ENCODE measurements at regions not wholly inside any gene's neighbourhood (a gene's known extent, or its start where the extent isn't known, plus 50 kb on each side); places are given as distances from the start of the nearest gene placed in this dataset.

DNA sequence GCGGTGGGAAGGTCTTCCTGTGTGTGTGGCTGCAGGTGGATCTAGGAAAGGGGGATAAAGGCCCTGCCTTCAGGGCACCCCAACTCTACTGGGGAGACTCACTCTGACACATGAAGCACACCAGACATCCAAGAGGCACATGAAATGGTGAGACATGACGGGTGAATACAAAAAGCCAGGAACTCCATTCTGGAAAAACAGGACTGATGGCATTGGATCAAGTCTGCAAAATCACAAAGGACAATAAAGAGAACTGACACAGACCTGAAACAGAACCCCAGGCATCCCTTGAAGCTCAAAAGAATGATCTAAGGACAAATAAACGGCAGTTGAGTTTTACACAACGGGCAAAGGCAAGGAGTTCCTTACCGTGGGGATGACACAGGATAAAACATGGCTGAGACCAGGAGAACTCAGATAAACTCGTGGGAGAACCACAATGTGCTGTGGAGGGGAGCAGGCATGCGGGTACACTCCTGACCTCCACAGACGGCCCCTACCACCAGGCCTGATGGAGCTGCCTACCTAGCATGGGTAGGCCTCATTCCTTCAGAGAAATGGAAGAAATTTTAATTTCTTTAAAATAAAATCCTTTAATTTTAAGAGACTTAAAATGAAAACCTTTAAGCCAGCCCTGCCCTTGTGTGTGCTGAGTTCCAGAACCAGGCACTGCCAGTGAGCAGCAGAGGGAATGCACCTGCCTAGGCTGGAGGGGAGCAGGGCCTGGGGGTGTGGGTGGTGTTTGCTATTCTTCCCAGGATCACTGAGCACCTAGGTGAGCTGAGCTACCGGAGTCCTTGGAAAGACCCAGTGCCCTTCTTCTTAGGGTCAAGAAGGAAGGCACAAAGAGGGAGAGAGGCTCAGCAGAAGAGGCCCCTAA is 100.1 kb downstream of the SINHCAF start:
- Histone ChIP-seq H3K36me3 (no peaks in the 10 kb centered on the region), H3K27me3 (no peaks in the 10 kb centered on the region), H3K27ac (no peak overlapping the region), H3K4me3 (no peak overlapping the region), H3K4me1 (no peaks in the 10 kb centered on the region), H3K9me3 (no peaks in the 10 kb centered on the region)
- intact Hi-C loops (cut with DNase I), result no loop called here
- DNase-seq, result no peak
- ATAC-seq, result no peak
- TF ChIP-seq, protein P1, sequence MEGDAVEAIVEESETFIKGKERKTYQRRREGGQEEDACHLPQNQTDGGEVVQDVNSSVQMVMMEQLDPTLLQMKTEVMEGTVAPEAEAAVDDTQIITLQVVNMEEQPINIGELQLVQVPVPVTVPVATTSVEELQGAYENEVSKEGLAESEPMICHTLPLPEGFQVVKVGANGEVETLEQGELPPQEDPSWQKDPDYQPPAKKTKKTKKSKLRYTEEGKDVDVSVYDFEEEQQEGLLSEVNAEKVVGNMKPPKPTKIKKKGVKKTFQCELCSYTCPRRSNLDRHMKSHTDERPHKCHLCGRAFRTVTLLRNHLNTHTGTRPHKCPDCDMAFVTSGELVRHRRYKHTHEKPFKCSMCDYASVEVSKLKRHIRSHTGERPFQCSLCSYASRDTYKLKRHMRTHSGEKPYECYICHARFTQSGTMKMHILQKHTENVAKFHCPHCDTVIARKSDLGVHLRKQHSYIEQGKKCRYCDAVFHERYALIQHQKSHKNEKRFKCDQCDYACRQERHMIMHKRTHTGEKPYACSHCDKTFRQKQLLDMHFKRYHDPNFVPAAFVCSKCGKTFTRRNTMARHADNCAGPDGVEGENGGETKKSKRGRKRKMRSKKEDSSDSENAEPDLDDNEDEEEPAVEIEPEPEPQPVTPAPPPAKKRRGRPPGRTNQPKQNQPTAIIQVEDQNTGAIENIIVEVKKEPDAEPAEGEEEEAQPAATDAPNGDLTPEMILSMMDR (IDR thresholded peaks at IDR 0.05), result no peak

DNA sequence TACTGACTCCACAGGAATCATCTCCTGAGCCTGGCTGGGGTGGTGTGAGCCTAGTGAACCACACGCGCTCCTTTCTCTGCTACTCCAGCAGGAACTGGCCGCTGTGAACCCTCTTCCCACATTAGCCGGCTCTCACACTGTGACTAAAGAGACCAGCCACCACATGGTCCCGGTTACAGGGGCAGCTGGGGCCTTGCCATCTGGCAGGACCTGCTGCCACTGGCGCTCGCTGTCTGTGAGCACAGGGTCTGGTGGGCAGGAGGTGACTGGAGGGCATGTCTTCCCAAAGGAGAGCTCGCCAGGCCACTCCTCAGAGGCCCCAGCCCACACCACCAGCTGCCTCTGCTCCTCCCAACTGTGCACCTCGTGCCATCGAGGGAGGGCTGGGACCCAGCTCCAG is 99.3 kb downstream of the SINHCAF start:
- Histone ChIP-seq H3K9me3 (no peaks in the 10 kb centered on the region), H3K36me3 (no peaks in the 10 kb centered on the region), H3K4me3 (no peak overlapping the region), H3K4me1 (no peaks in the 10 kb centered on the region), H3K27ac (no peak overlapping the region), H3K27me3 (no peaks in the 10 kb centered on the region)
- ATAC-seq (no peak), DNase-seq (no peak)
- intact Hi-C loops (cut with DNase I), result no loop called here
- TF ChIP-seq, protein P1 (IDR thresholded peaks at IDR 0.05), result no peak

GRCh38 chr12:31227401-31227981 is 98.5 kb downstream of the SINHCAF start:
- Histone ChIP-seq H3K9me3 (no peaks in the 10 kb centered on the region), H3K27me3 (no peaks in the 10 kb centered on the region), H3K36me3 (no peaks in the 10 kb centered on the region), H3K27ac (no peak overlapping the region), H3K4me3 (no peak overlapping the region), H3K4me1 (no peaks in the 10 kb centered on the region)
- TF ChIP-seq, protein P1 (IDR thresholded peaks at IDR 0.05), result no peak
- DNase-seq (no peak), ATAC-seq (no peak)
- intact Hi-C loops (cut with DNase I), result no loop called here

DNA sequence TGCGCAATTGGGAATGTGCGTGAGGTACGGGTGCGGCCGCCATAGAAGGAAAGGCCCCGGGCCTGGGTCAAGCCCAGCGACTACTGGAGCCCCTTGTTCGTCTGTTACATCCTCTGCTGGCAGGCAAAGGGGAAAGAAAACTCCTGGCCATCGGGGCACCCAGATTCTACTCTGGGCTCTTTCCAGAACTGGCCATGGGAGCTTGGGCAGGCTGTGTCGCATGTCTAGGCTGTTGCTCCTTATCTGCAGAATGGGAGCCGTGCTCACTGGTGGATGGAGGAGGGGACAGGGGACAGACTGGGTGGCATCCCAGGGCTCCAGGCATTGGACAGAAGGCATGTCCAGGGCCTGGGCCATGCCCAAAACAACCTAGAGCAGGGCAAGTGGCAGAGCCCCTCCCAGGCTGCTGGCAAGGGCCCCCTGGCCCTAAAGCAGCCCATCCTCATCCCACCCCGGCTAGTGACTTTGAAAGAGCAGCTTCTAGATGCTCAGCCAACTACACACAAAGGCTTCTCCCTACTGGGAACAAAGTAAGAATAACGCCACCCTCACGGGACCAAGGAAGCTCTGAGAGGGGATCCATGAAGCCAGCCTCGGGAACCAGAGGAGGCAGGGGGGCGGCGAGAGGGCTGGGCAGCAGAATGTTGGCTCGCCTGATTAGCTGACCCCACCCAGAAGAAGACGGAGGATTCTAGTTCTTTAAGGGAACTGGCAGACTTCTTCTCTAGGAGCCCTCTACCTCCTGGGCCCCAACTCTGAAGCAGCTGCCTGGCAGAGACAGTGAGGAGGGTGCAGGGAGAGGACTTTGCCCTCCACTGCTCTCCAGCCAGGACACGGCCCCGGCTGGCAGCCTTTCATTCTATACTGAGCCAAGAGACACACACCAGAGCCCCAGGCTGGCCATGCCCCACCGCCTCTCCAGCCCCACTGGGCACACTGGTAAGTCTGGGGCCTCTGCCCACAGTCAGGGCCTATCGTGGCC is 96.8 kb downstream of the SINHCAF start:
- no peak for DNase-seq
- Histone ChIP-seq H3K4me1 (no peaks in the 10 kb centered on the region), H3K36me3 (no peaks in the 10 kb centered on the region), H3K9me3 (no peaks in the 10 kb centered on the region), H3K27me3 (no peaks in the 10 kb centered on the region), H3K4me3 (no peak overlapping the region), H3K27ac (no peak overlapping the region)
- no peak for ATAC-seq
- intact Hi-C loops (cut with DNase I), result no loop called here
- TF ChIP-seq, protein P1 (IDR thresholded peaks at IDR 0.05), result no peak
